IMR-90 (cell line): ENCODE measurements at regions not wholly inside any gene's neighbourhood (a gene's known extent, or its start where the extent isn't known, plus 50 kb on each side); places are given as distances from the start of the nearest gene placed in this dataset.

Experiments used
- ATAC-seq: fragments of 200-7000 bp; cut with Tn5 transposase; 2 replicates; pipeline ENCODE4 v1.9.1; 2020; ENCODE audit warnings: low read depth, mild to moderate bottlenecking, moderate library complexity
- BruUV-seq: library from RNA; stranded (reverse); fragments of 400-500 nt; replicated peaks from 2 replicates; lab custom pipeline; 2021; lab: Mats Ljungman, UMichigan
- CTCF ChIA-PET: fragments of 300-600 bp; formaldehyde crosslinking; extraction: SDS; loops from one replicate; lab custom pipeline; 2021; ENCODE audit warnings: antibody characterized with exemption; lab: Yijun Ruan, JAX
- POLR2A ChIA-PET: fragments of 300-600 bp; sonication (Branson Sonifier 250); formaldehyde crosslinking; loops from one replicate; lab custom pipeline; 2022; ENCODE audit warnings: antibody characterized with exemption; ENCODE audit not compliant: unreplicated experiment; lab: Charles Lee
- DNase-seq: peaks from one replicate; pipeline ENCODE4 v3.0.0; 2013
- H2AFZ ChIP-seq: replicated peaks from 2 replicates; pipeline ENCODE3; 2013; ENCODE audit warnings: low read length, mild to moderate bottlenecking; ENCODE audit not compliant: poor library complexity
- H2AK5ac ChIP-seq: 2 replicates; pipeline ENCODE4 v1.6.1; 2013; ENCODE audit warnings: low read depth, low read length, inconsistent platforms
- H2AK9ac ChIP-seq: replicated peaks from 2 replicates; pipeline ENCODE3; 2013; ENCODE audit warnings: mild to moderate bottlenecking, low read depth, low read length, moderate library complexity; ENCODE audit not compliant: poor library complexity
- H2BK120ac ChIP-seq: 2 replicates; pipeline ENCODE4 v1.6.1; 2013; ENCODE audit warnings: low read depth, low read length, inconsistent platforms
- H2BK15ac ChIP-seq: 3 replicates; pipeline ENCODE4 v1.6.1; 2013; ENCODE audit warnings: low read depth, low read length, inconsistent platforms
- H2BK20ac ChIP-seq: 2 replicates; pipeline ENCODE4 v1.6.1; 2013; ENCODE audit warnings: low read depth, mild to moderate bottlenecking, inconsistent platforms, low read length, moderate library complexity
- H2BK5ac ChIP-seq: 2 replicates; pipeline ENCODE4 v1.6.1; 2013; ENCODE audit warnings: mild to moderate bottlenecking, low read depth, low read length, inconsistent platforms; ENCODE audit not compliant: poor library complexity, severe bottlenecking
- H3K14ac ChIP-seq: replicated peaks from 2 replicates; pipeline ENCODE4 v1.6.1; 2013; ENCODE audit warnings: low read depth, low read length, inconsistent platforms
- H3K18ac ChIP-seq: 2 replicates; pipeline ENCODE4 v1.6.1; 2013; ENCODE audit warnings: low read depth, low read length, control low read depth
- H3K23ac ChIP-seq: 2 replicates; pipeline ENCODE4 v1.6.1; 2013; ENCODE audit warnings: low read depth, low read length, inconsistent platforms
- H3K27ac ChIP-seq: 2 replicates; pipeline ENCODE4 v1.5.1; 2013; ENCODE audit warnings: mild to moderate bottlenecking, control low read depth, low read length; ENCODE audit not compliant: insufficient read depth
- H3K27me3 ChIP-seq: 2 replicates; pipeline ENCODE4 v1.6.1; 2013; ENCODE audit warnings: low read length; ENCODE audit not compliant: control insufficient read depth, insufficient read depth
- H3K36me3 ChIP-seq: 2 replicates; pipeline ENCODE4 v1.6.1; 2013; ENCODE audit warnings: low read length, mixed read lengths; ENCODE audit not compliant: control insufficient read depth, insufficient read depth
- H3K4ac ChIP-seq: 2 replicates; pipeline ENCODE4 v1.6.1; 2013; ENCODE audit warnings: low read depth, low read length, inconsistent platforms
- H3K4me1 ChIP-seq: 2 replicates; pipeline ENCODE4 v1.6.1; 2013; ENCODE audit warnings: low read length, mixed read lengths; ENCODE audit not compliant: control insufficient read depth, insufficient read depth
- H3K4me2 ChIP-seq: 2 replicates; pipeline ENCODE4 v1.6.1; 2013; ENCODE audit warnings: low read depth, mild to moderate bottlenecking, control low read depth, low read length, moderate library complexity
- H3K4me3 ChIP-seq: 2 replicates; pipeline ENCODE4 v1.5.1; 2013; ENCODE audit warnings: low read depth, mild to moderate bottlenecking, control low read depth, low read length, moderate library complexity; ENCODE audit not compliant: insufficient read depth
- H3K56ac ChIP-seq: 2 replicates; pipeline ENCODE4 v1.6.1; 2013; ENCODE audit warnings: low read length, inconsistent platforms; ENCODE audit not compliant: insufficient read depth; ENCODE audit errors: extremely low read depth
- H3K79me1 ChIP-seq, 2 experiments: 2 replicates each; pipeline ENCODE4 v1.6.1; 2013; ENCODE audit warnings: low read length in 2 of 2, inconsistent platforms in 1 of 2, low read depth in 1 of 2
- H3K9ac ChIP-seq: 2 replicates; pipeline ENCODE4 v1.6.1; 2013; ENCODE audit warnings: low read depth, low read length, control low read depth
- H3K9me1 ChIP-seq: 2 replicates; pipeline ENCODE4 v1.6.1; 2013; ENCODE audit warnings: low read length, inconsistent platforms; ENCODE audit not compliant: insufficient read depth
- H3K9me3 ChIP-seq: 2 replicates; pipeline ENCODE4 v1.6.1; 2013; ENCODE audit warnings: low read length; ENCODE audit not compliant: control insufficient read depth, insufficient read depth
- H4K20me1 ChIP-seq: 2 replicates; pipeline ENCODE4 v1.6.1; 2013; ENCODE audit warnings: low read length, inconsistent platforms; ENCODE audit not compliant: insufficient read depth
- H4K5ac ChIP-seq: 2 replicates; pipeline ENCODE4 v1.6.1; 2013; ENCODE audit warnings: mild to moderate bottlenecking, low read depth, low read length, control low read depth
- H4K8ac ChIP-seq, 2 experiments: 2 replicates each; pipeline ENCODE4 v1.6.1; 2013; ENCODE audit warnings: low read depth in 2 of 2, low read length in 2 of 2, control low read depth in 1 of 2, inconsistent platforms in 1 of 2
- H4K91ac ChIP-seq: 2 replicates; pipeline ENCODE4 v1.6.1; 2013; ENCODE audit warnings: low read depth, low read length, inconsistent platforms; ENCODE audit not compliant: insufficient read depth
- BHLHE40 ChIP-seq: fragments of 150-350 bp; IDR thresholded peaks from 2 replicates; pipeline ENCODE4 v1.6.1; 2016; ENCODE audit warnings: mild to moderate bottlenecking, low read depth, low read length
- CEBPB ChIP-seq: IDR thresholded peaks from 2 replicates; pipeline ENCODE4 v1.6.1; 2012; ENCODE audit warnings: low read depth, low read length, improper control_type of control experiment
- CHD1 ChIP-seq: IDR thresholded peaks from 2 replicates; pipeline ENCODE4 v1.6.1; 2012; ENCODE audit warnings: low read depth, low read length, improper control_type of control experiment
- FOS ChIP-seq: fragments of 150-350 bp; IDR thresholded peaks from 2 replicates; pipeline ENCODE4 v1.6.1; 2016; ENCODE audit warnings: low read depth, low read length
- MAFK ChIP-seq: IDR thresholded peaks from 2 replicates; pipeline ENCODE4 v1.6.1; 2012; ENCODE audit warnings: low read depth, low read length, improper control_type of control experiment
- MAZ ChIP-seq: IDR thresholded peaks from 2 replicates; pipeline ENCODE4 v1.6.1; 2012; ENCODE audit warnings: low read depth, mild to moderate bottlenecking, low read length, improper control_type of control experiment, moderate library complexity, borderline replicate concordance
- MXI1 ChIP-seq: IDR thresholded peaks from 2 replicates; pipeline ENCODE4 v1.6.1; 2012; ENCODE audit warnings: low read depth, mild to moderate bottlenecking, low read length, moderate library complexity, borderline replicate concordance
- NFE2L2 ChIP-seq: fragments of 150-350 bp; IDR thresholded peaks from 2 replicates; pipeline ENCODE4 v1.6.1; 2016; ENCODE audit warnings: low read depth, mild to moderate bottlenecking, low read length
- POLR2A ChIP-seq: IDR thresholded peaks from 2 replicates; pipeline ENCODE4 v1.6.1; 2012; ENCODE audit warnings: mild to moderate bottlenecking, low read depth, low read length
- RAD21 ChIP-seq: IDR thresholded peaks from 2 replicates; pipeline ENCODE4 v1.6.1; 2012; ENCODE audit warnings: low read length, improper control_type of control experiment
- RCOR1 ChIP-seq: IDR thresholded peaks from 2 replicates; pipeline ENCODE4 v1.6.1; 2012; ENCODE audit warnings: mild to moderate bottlenecking, low read length, improper control_type of control experiment; ENCODE audit not compliant: insufficient replicate concordance
- RFX5 ChIP-seq: IDR thresholded peaks from 2 replicates; pipeline ENCODE4 v1.8.0; 2012; ENCODE audit warnings: low read depth, mild to moderate bottlenecking, low read length, moderate library complexity
- SMC3 ChIP-seq: fragments of 150-350 bp; IDR thresholded peaks from 2 replicates; pipeline ENCODE4 v1.6.1; 2016; ENCODE audit warnings: low read depth, mild to moderate bottlenecking, antibody characterized with exemption, low read length, moderate library complexity
- WGBS, 2 experiments: methylation state at CpG; one replicate each; pipeline versions ENCODE4 v1.1.5 to v1.1.7; 2013; ENCODE audit warnings: missing lambda C conversion rate in 2 of 2; ENCODE audit not compliant: insufficient read length in 1 of 2; ENCODE audit errors: extremely low coverage in 2 of 2; 5-methylcytosine and 5-hydroxymethylcytosine counted together
- dilution Hi-C: fragments of 300-500 bp; cut with HindIII; formaldehyde crosslinking; loops from one replicate; pipeline ENCODE4 v1.14.3; 2018; ENCODE audit warnings: low sequenced_read_pairs; ENCODE audit not compliant: unreplicated experiment
- in situ Hi-C: fragments of 300-500 bp; cut with MboI; formaldehyde crosslinking; loops from 3 replicates; pipeline ENCODE4 v1.14.3; 2019; ENCODE audit warnings: low sequenced_read_pairs, inconsistent platforms, mixed read lengths
- intact Hi-C: fragments of 100-400 bp; cut with micrococcal nuclease; formaldehyde crosslinking; loops from 2 replicates; pipeline ENCODE4 v1.10.0; 2022
- TF ChIP-seq, protein P1 (sequence below): fragments of 150-350 bp; IDR thresholded peaks from 2 replicates; pipeline ENCODE4 v1.6.1; 2016; ENCODE audit warnings: low read depth, mild to moderate bottlenecking, low read length, moderate library complexity, borderline replicate concordance
- TF ChIP-seq, protein P2 (sequence below): fragments of 150-350 bp; IDR thresholded peaks from 2 replicates; pipeline ENCODE4 v1.6.1; 2017; ENCODE audit warnings: mild to moderate bottlenecking, antibody characterized with exemption, low read length, low read depth
- TF ChIP-seq, protein P3 (sequence below): conservative IDR thresholded peaks from 2 replicates; pipeline ENCODE4 v1.5.1; 2012; ENCODE audit warnings: mild to moderate bottlenecking, low read depth, low read length, improper control_type of control experiment

DNA sequence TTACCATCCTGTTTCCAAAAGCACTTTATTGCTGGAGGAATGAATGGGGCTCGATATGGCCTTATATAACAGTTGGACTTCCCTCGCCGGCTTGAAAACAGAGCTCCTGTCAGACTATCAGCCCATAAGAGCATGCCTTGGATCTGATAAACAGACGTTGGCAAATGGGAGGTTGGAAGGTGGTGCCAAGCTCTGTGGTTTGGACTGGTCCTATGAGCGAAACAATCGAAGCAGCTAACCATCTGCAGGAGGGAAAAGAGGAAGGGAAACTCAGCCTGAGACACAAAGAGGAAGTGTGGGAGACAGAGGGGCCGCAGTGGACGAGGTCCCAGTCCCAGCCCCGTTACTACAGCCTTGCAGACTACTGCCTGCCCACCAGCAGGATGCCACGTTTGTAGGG lies 92.9 kb downstream of the TFAP2C start:
- H2AK9ac ChIP-seq = no peak overlapping the region
- in situ Hi-C loops (no loop called here), intact Hi-C loops (no loop called here), dilution Hi-C loops (no loop called here)
- H3K4me1 ChIP-seq = no peaks in the 10 kb centered on the region
- no peak overlapping the region for H2AFZ ChIP-seq
- no peak for TF ChIP-seq MXI1
- TF ChIP-seq BHLHE40 = no peak
- TF ChIP-seq RCOR1 = no peak
- no peak for TF ChIP-seq RFX5
- TF ChIP-seq POLR2A = no peak
- TF ChIP-seq, protein P1, sequence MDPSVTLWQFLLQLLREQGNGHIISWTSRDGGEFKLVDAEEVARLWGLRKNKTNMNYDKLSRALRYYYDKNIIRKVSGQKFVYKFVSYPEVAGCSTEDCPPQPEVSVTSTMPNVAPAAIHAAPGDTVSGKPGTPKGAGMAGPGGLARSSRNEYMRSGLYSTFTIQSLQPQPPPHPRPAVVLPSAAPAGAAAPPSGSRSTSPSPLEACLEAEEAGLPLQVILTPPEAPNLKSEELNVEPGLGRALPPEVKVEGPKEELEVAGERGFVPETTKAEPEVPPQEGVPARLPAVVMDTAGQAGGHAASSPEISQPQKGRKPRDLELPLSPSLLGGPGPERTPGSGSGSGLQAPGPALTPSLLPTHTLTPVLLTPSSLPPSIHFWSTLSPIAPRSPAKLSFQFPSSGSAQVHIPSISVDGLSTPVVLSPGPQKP = no peak
- no peak for TF ChIP-seq FOS
- no peak for TF ChIP-seq NFE2L2
- TF ChIP-seq CEBPB = no peak
- no peak for TF ChIP-seq SMC3
- TF ChIP-seq RAD21 = no peak
- TF ChIP-seq, protein P2, sequence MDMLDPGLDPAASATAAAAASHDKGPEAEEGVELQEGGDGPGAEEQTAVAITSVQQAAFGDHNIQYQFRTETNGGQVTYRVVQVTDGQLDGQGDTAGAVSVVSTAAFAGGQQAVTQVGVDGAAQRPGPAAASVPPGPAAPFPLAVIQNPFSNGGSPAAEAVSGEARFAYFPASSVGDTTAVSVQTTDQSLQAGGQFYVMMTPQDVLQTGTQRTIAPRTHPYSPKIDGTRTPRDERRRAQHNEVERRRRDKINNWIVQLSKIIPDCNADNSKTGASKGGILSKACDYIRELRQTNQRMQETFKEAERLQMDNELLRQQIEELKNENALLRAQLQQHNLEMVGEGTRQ = no peak
- TF ChIP-seq, protein P3, sequence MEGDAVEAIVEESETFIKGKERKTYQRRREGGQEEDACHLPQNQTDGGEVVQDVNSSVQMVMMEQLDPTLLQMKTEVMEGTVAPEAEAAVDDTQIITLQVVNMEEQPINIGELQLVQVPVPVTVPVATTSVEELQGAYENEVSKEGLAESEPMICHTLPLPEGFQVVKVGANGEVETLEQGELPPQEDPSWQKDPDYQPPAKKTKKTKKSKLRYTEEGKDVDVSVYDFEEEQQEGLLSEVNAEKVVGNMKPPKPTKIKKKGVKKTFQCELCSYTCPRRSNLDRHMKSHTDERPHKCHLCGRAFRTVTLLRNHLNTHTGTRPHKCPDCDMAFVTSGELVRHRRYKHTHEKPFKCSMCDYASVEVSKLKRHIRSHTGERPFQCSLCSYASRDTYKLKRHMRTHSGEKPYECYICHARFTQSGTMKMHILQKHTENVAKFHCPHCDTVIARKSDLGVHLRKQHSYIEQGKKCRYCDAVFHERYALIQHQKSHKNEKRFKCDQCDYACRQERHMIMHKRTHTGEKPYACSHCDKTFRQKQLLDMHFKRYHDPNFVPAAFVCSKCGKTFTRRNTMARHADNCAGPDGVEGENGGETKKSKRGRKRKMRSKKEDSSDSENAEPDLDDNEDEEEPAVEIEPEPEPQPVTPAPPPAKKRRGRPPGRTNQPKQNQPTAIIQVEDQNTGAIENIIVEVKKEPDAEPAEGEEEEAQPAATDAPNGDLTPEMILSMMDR = no peak
- no peak for TF ChIP-seq MAFK
- no peak for TF ChIP-seq CHD1
- TF ChIP-seq MAZ = no peak
- no peaks in the 10 kb centered on the region for H3K79me1 ChIP-seq
- no peak overlapping the region for H2BK120ac ChIP-seq
- no peak overlapping the region for H3K4me2 ChIP-seq
- no peak overlapping the region for H2AK5ac ChIP-seq
- ChIA-PET CTCF (no interaction called here), POLR2A (no interaction called here)
- no peak overlapping the region for H2BK20ac ChIP-seq
- no peaks in the 10 kb centered on the region for H3K27me3 ChIP-seq
- no peak overlapping the region for H3K56ac ChIP-seq
- no peak overlapping the region for H2BK5ac ChIP-seq
- no peak overlapping the region for H3K27ac ChIP-seq
- H4K20me1 ChIP-seq = no peaks in the 10 kb centered on the region
- ATAC-seq = no peak
- no peaks in the 10 kb centered on the region for H3K9me1 ChIP-seq
- WGBS, 2 experiments = no CpG with 5 or more reads among the region's 10 CpGs
- H3K9me3 ChIP-seq = no peaks in the 10 kb centered on the region
- H2BK15ac ChIP-seq = no peak overlapping the region
- H3K4me3 ChIP-seq = no peak overlapping the region
- no peak overlapping the region for H3K14ac ChIP-seq
- no peak overlapping the region for H3K9ac ChIP-seq
- H3K4ac ChIP-seq = no peak overlapping the region
- BruUV-seq = no TSS peak
- H4K8ac ChIP-seq = no peak overlapping the region
- H4K5ac ChIP-seq = no peak overlapping the region
- no peaks in the 10 kb centered on the region for H3K36me3 ChIP-seq
- H3K18ac ChIP-seq = no peak overlapping the region
- DNase-seq = no peak
- H4K91ac ChIP-seq = no peak overlapping the region
- no peak overlapping the region for H3K23ac ChIP-seq
